Liver (tissue), 8 donors: ENCODE measurements at regions not wholly inside any gene's neighbourhood (a gene's known extent, or its start where the extent isn't known, plus 50 kb on each side); places are given as distances from the start of the nearest gene placed in this dataset.

Experiments used
- DNase-seq: peaks from one replicate; pipeline ENCODE4 v3.0.0-alpha.2; 2017; ENCODE audit warnings: low spot score
- H3K27ac ChIP-seq, 2 donors: one replicate each; pipeline ENCODE4 v1.7.0; 2013; ENCODE audit warnings: inconsistent platforms in 2 of 2, low read length in 2 of 2, control low read depth in 1 of 2, low read depth in 1 of 2, mild to moderate bottlenecking in 1 of 2
- H3K27me3 ChIP-seq, 4 donors: one replicate each; pipeline versions ENCODE4 v1.6.1 to v1.7.0; 2013; ENCODE audit warnings: low read length in 3 of 4, inconsistent platforms in 1 of 4, mild to moderate bottlenecking in 1 of 4, moderate library complexity in 1 of 4; ENCODE audit not compliant: control insufficient read depth in 4 of 4, insufficient read depth in 4 of 4
- H3K36me3 ChIP-seq, 4 donors: one replicate each; pipeline versions ENCODE4 v1.6.1 to v1.7.0; 2013; ENCODE audit warnings: low read length in 3 of 4, mild to moderate bottlenecking in 3 of 4, low read depth in 1 of 4, moderate library complexity in 1 of 4; ENCODE audit not compliant: control insufficient read depth in 4 of 4, insufficient read depth in 3 of 4
- H3K4me1 ChIP-seq, 4 donors: one replicate each; pipeline versions ENCODE4 v1.6.1 to v1.7.0; 2013; ENCODE audit warnings: low read length in 3 of 4, mild to moderate bottlenecking in 3 of 4, moderate library complexity in 1 of 4; ENCODE audit not compliant: control insufficient read depth in 4 of 4, insufficient read depth in 4 of 4
- H3K4me3 ChIP-seq, 3 donors: one replicate each; pipeline versions ENCODE4 v1.6.1 to v1.7.0; 2013; ENCODE audit warnings: low read length in 3 of 3, control low read depth in 1 of 3, low read depth in 1 of 3, mild to moderate bottlenecking in 1 of 3
- H3K9ac ChIP-seq, 2 donors: one replicate each; pipeline ENCODE4 v1.7.0; 2013; ENCODE audit warnings: low read length in 2 of 2, mild to moderate bottlenecking in 2 of 2, moderate library complexity in 2 of 2, control low read depth in 1 of 2, low read depth in 1 of 2
- H3K9me3 ChIP-seq, 4 donors: one replicate each; pipeline versions ENCODE4 v1.6.1 to v1.7.0; 2013; ENCODE audit warnings: low read length in 3 of 4; ENCODE audit not compliant: control insufficient read depth in 4 of 4
- EGR1 ChIP-seq, 2 donors: IDR thresholded peaks; 2 replicates each; pipeline ENCODE4 v1.6.1; 2016 to 2018; ENCODE audit warnings: antibody characterized with exemption in 2 of 2, low read depth in 2 of 2
- FOXA1 ChIP-seq: IDR thresholded peaks from 2 replicates; pipeline ENCODE4 v1.6.1; 2016; ENCODE audit warnings: antibody characterized with exemption
- FOXA2 ChIP-seq: IDR thresholded peaks from 2 replicates; pipeline ENCODE4 v1.6.1; 2016; ENCODE audit warnings: antibody characterized with exemption
- GABPA ChIP-seq, 2 donors: IDR thresholded peaks in 1 of 2; conservative IDR thresholded peaks in 1 of 2; 2 replicates each; pipeline ENCODE4 v1.6.1; 2016; ENCODE audit warnings: antibody characterized with exemption in 2 of 2, mild to moderate bottlenecking in 1 of 2, moderate library complexity in 1 of 2
- HNF4A ChIP-seq, 2 donors: conservative IDR thresholded peaks; 2 replicates each; pipeline ENCODE4 v1.6.1; 2016; ENCODE audit warnings: antibody characterized with exemption in 2 of 2, mild to moderate bottlenecking in 2 of 2
- HNF4G ChIP-seq: IDR thresholded peaks from 2 replicates; pipeline ENCODE4 v1.6.1; 2016; ENCODE audit warnings: antibody characterized with exemption
- JUND ChIP-seq, 2 donors: IDR thresholded peaks; 2 replicates each; pipeline ENCODE4 v1.6.1; 2016; ENCODE audit warnings: antibody characterized with exemption in 2 of 2
- NR2F2 ChIP-seq: IDR thresholded peaks from 2 replicates; pipeline ENCODE4 v1.6.1; 2016; ENCODE audit warnings: antibody characterized with exemption
- RAD21 ChIP-seq, 2 donors: IDR thresholded peaks; 2 replicates each; pipeline ENCODE4 v1.6.1; 2016; ENCODE audit warnings: antibody characterized with exemption in 2 of 2, mild to moderate bottlenecking in 2 of 2
- RXRA ChIP-seq, 2 donors: IDR thresholded peaks; 2 replicates each; pipeline ENCODE4 v1.6.1; 2017 to 2018; ENCODE audit warnings: antibody characterized with exemption in 2 of 2, mild to moderate bottlenecking in 1 of 2
- SP1 ChIP-seq: IDR thresholded peaks from 2 replicates; pipeline ENCODE4 v1.6.1; 2018; ENCODE audit warnings: antibody characterized with exemption, mild to moderate bottlenecking
- TAF1 ChIP-seq: conservative IDR thresholded peaks from 2 replicates; pipeline ENCODE4 v1.6.1; 2016; ENCODE audit warnings: antibody characterized with exemption, mild to moderate bottlenecking
- YY1 ChIP-seq: IDR thresholded peaks from 2 replicates; pipeline ENCODE4 v1.6.1; 2016; ENCODE audit warnings: antibody characterized with exemption, mild to moderate bottlenecking
- WGBS: extraction: QIAGEN DNeasy Blood & Tissue Kit; methylation state at CpG from one replicate; pipeline ENCODE4 v1.1.7; 2013; 5-methylcytosine and 5-hydroxymethylcytosine counted together
- TF ChIP-seq, protein P1 (sequence below): IDR thresholded peaks from 2 replicates; pipeline ENCODE4 v1.6.1; 2016; ENCODE audit warnings: antibody characterized with exemption, mild to moderate bottlenecking
- TF ChIP-seq, protein P2 (sequence below): IDR thresholded peaks from 2 replicates; pipeline ENCODE4 v1.6.1; 2016; ENCODE audit warnings: antibody characterized with exemption
- TF ChIP-seq, protein P3 (sequence below): IDR thresholded peaks from 2 replicates; pipeline ENCODE4 v1.6.1; 2016; ENCODE audit warnings: antibody characterized with exemption
- TF ChIP-seq, protein P4 (sequence below): IDR thresholded peaks from 2 replicates; pipeline ENCODE4 v1.6.1; 2016; ENCODE audit warnings: antibody characterized with exemption
- TF ChIP-seq, protein P5 (sequence below): fragments of 150-350 bp; IDR thresholded peaks from 2 replicates; pipeline ENCODE4 v1.5.1; 2017; ENCODE audit warnings: improper control_type of control experiment, low read depth, low read length; ENCODE audit not compliant: missing input control
- donor health status: healthy.
- donor health status: healthy.
- donor health status: healthy.
- donor health status: healthy.
- donor health status: healthy.

DNA sequence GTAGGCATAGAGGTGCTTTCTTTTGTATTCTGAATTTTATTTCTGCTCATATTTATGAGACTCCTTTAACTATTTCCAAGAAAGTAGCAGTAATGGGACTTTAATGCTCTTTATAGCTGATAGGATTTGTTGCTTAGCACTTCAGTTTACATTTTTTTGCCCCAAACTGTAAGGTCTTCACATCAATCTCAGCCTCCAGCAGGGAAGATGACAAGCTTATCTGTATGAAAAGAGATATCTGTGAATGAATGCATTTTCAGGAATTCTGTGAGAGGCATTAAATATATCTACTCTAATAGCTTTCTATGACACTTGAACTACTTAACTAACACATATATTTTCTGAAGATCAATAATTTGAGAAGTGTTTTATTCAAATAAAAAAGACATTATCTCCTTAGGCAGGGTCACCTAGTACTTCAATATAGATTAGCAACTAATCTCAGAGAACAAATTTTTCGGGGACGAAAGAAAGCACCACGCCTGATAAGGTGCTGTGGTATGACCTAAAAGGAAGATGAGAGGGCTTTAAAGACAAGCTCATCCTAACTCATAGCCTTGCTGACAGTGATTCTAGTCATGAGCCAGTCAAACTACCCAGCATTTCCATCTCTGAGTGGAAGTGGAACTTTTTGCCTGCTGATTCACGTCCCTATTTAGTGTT is 766.1 kb upstream of the CNTNAP5 start:
- WGBS: 67% methylated on average over 4 of the region's 4 CpGs
- Histone ChIP-seq H3K36me3 (no peaks in the 10 kb centered on the region), H3K9ac (no peak overlapping the region), H3K9me3 (no peaks in the 10 kb centered on the region), H3K4me1 (no peaks in the 10 kb centered on the region), H3K27me3 (no peaks in the 10 kb centered on the region), H3K4me3 (no peak overlapping the region), H3K27ac (no peak overlapping the region)
- DNase-seq: no peak
- no peak for TF ChIP-seq HNF4G
- no peak for TF ChIP-seq GABPA (IDR thresholded peaks at IDR 0.05 in 1 of 2, conservative IDR thresholded peaks at IDR 0.05 in 1 of 2)
- TF ChIP-seq RXRA (IDR thresholded peaks at IDR 0.05): no peak
- TF ChIP-seq, protein P1, sequence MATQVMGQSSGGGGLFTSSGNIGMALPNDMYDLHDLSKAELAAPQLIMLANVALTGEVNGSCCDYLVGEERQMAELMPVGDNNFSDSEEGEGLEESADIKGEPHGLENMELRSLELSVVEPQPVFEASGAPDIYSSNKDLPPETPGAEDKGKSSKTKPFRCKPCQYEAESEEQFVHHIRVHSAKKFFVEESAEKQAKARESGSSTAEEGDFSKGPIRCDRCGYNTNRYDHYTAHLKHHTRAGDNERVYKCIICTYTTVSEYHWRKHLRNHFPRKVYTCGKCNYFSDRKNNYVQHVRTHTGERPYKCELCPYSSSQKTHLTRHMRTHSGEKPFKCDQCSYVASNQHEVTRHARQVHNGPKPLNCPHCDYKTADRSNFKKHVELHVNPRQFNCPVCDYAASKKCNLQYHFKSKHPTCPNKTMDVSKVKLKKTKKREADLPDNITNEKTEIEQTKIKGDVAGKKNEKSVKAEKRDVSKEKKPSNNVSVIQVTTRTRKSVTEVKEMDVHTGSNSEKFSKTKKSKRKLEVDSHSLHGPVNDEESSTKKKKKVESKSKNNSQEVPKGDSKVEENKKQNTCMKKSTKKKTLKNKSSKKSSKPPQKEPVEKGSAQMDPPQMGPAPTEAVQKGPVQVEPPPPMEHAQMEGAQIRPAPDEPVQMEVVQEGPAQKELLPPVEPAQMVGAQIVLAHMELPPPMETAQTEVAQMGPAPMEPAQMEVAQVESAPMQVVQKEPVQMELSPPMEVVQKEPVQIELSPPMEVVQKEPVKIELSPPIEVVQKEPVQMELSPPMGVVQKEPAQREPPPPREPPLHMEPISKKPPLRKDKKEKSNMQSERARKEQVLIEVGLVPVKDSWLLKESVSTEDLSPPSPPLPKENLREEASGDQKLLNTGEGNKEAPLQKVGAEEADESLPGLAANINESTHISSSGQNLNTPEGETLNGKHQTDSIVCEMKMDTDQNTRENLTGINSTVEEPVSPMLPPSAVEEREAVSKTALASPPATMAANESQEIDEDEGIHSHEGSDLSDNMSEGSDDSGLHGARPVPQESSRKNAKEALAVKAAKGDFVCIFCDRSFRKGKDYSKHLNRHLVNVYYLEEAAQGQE: no peak
- no peak for TF ChIP-seq NR2F2
- TF ChIP-seq HNF4A (conservative IDR thresholded peaks at IDR 0.05): no peak
- TF ChIP-seq FOXA2: no peak
- TF ChIP-seq, protein P2, sequence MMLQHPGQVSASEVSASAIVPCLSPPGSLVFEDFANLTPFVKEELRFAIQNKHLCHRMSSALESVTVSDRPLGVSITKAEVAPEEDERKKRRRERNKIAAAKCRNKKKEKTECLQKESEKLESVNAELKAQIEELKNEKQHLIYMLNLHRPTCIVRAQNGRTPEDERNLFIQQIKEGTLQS: no peak
- TF ChIP-seq, protein P3, sequence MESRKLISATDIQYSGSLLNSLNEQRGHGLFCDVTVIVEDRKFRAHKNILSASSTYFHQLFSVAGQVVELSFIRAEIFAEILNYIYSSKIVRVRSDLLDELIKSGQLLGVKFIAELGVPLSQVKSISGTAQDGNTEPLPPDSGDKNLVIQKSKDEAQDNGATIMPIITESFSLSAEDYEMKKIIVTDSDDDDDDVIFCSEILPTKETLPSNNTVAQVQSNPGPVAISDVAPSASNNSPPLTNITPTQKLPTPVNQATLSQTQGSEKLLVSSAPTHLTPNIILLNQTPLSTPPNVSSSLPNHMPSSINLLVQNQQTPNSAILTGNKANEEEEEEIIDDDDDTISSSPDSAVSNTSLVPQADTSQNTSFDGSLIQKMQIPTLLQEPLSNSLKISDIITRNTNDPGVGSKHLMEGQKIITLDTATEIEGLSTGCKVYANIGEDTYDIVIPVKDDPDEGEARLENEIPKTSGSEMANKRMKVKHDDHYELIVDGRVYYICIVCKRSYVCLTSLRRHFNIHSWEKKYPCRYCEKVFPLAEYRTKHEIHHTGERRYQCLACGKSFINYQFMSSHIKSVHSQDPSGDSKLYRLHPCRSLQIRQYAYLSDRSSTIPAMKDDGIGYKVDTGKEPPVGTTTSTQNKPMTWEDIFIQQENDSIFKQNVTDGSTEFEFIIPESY: no peak
- TF ChIP-seq, protein P4, sequence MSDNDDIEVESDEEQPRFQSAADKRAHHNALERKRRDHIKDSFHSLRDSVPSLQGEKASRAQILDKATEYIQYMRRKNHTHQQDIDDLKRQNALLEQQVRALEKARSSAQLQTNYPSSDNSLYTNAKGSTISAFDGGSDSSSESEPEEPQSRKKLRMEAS: no peak
- TF ChIP-seq JUND (IDR thresholded peaks at IDR 0.05): no peak
- TF ChIP-seq TAF1: no peak
- TF ChIP-seq, protein P5, sequence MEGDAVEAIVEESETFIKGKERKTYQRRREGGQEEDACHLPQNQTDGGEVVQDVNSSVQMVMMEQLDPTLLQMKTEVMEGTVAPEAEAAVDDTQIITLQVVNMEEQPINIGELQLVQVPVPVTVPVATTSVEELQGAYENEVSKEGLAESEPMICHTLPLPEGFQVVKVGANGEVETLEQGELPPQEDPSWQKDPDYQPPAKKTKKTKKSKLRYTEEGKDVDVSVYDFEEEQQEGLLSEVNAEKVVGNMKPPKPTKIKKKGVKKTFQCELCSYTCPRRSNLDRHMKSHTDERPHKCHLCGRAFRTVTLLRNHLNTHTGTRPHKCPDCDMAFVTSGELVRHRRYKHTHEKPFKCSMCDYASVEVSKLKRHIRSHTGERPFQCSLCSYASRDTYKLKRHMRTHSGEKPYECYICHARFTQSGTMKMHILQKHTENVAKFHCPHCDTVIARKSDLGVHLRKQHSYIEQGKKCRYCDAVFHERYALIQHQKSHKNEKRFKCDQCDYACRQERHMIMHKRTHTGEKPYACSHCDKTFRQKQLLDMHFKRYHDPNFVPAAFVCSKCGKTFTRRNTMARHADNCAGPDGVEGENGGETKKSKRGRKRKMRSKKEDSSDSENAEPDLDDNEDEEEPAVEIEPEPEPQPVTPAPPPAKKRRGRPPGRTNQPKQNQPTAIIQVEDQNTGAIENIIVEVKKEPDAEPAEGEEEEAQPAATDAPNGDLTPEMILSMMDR: no peak
- no peak for TF ChIP-seq SP1
- no peak for TF ChIP-seq EGR1 (IDR thresholded peaks at IDR 0.05; ENCODE audit: low read depth in 2 of 2)
- TF ChIP-seq YY1: no peak
- TF ChIP-seq FOXA1: no peak
- TF ChIP-seq RAD21 (IDR thresholded peaks at IDR 0.05): no peak
